Liver (tissue), 7 donors: ENCODE measurements at regions not wholly inside any gene's neighbourhood (a gene's known extent, or its start where the extent isn't known, plus 50 kb on each side); places are given as distances from the start of the nearest gene placed in this dataset.

ENCODE experiments used
- DNase-seq: peaks from one replicate; pipeline ENCODE4 v3.0.0-alpha.2; 2017; ENCODE audit warnings: low spot score
- H3K27ac ChIP-seq, 2 donors: one replicate each; pipeline ENCODE4 v1.7.0; 2013; ENCODE audit warnings: inconsistent platforms in 2 of 2, low read length in 2 of 2, control low read depth in 1 of 2, low read depth in 1 of 2, mild to moderate bottlenecking in 1 of 2
- H3K27me3 ChIP-seq, 4 donors: one replicate each; pipeline versions ENCODE4 v1.6.1 to v1.7.0; 2013; ENCODE audit warnings: low read length in 3 of 4, inconsistent platforms in 1 of 4, mild to moderate bottlenecking in 1 of 4, moderate library complexity in 1 of 4; ENCODE audit not compliant: control insufficient read depth in 4 of 4, insufficient read depth in 4 of 4
- H3K36me3 ChIP-seq, 4 donors: one replicate each; pipeline versions ENCODE4 v1.6.1 to v1.7.0; 2013; ENCODE audit warnings: low read length in 3 of 4, mild to moderate bottlenecking in 3 of 4, low read depth in 1 of 4, moderate library complexity in 1 of 4; ENCODE audit not compliant: control insufficient read depth in 4 of 4, insufficient read depth in 3 of 4
- H3K4me1 ChIP-seq, 4 donors: one replicate each; pipeline versions ENCODE4 v1.6.1 to v1.7.0; 2013; ENCODE audit warnings: low read length in 3 of 4, mild to moderate bottlenecking in 3 of 4, moderate library complexity in 1 of 4; ENCODE audit not compliant: control insufficient read depth in 4 of 4, insufficient read depth in 4 of 4
- H3K4me3 ChIP-seq, 3 donors: one replicate each; pipeline versions ENCODE4 v1.6.1 to v1.7.0; 2013; ENCODE audit warnings: low read length in 3 of 3, control low read depth in 1 of 3, low read depth in 1 of 3, mild to moderate bottlenecking in 1 of 3
- H3K9ac ChIP-seq, 2 donors: one replicate each; pipeline ENCODE4 v1.7.0; 2013; ENCODE audit warnings: low read length in 2 of 2, mild to moderate bottlenecking in 2 of 2, moderate library complexity in 2 of 2, control low read depth in 1 of 2, low read depth in 1 of 2
- H3K9me3 ChIP-seq, 4 donors: one replicate each; pipeline versions ENCODE4 v1.6.1 to v1.7.0; 2013; ENCODE audit warnings: low read length in 3 of 4; ENCODE audit not compliant: control insufficient read depth in 4 of 4
- ATF3 ChIP-seq: IDR thresholded peaks from 2 replicates; pipeline ENCODE4 v1.6.1; 2016; ENCODE audit warnings: antibody characterized with exemption
- EGR1 ChIP-seq, 2 donors: IDR thresholded peaks; 2 replicates each; pipeline ENCODE4 v1.6.1; 2016 to 2018; ENCODE audit warnings: antibody characterized with exemption in 2 of 2, low read depth in 2 of 2
- FOXA1 ChIP-seq: IDR thresholded peaks from 2 replicates; pipeline ENCODE4 v1.6.1; 2016; ENCODE audit warnings: antibody characterized with exemption
- FOXA2 ChIP-seq: IDR thresholded peaks from 2 replicates; pipeline ENCODE4 v1.6.1; 2016; ENCODE audit warnings: antibody characterized with exemption
- HNF4A ChIP-seq, 2 donors: conservative IDR thresholded peaks; 2 replicates each; pipeline ENCODE4 v1.6.1; 2016; ENCODE audit warnings: antibody characterized with exemption in 2 of 2, mild to moderate bottlenecking in 2 of 2
- HNF4G ChIP-seq: IDR thresholded peaks from 2 replicates; pipeline ENCODE4 v1.6.1; 2016; ENCODE audit warnings: antibody characterized with exemption
- JUND ChIP-seq, 2 donors: IDR thresholded peaks; 2 replicates each; pipeline ENCODE4 v1.6.1; 2016; ENCODE audit warnings: antibody characterized with exemption in 2 of 2
- MAX ChIP-seq: IDR thresholded peaks from 2 replicates; pipeline ENCODE4 v1.6.1; 2016; ENCODE audit warnings: antibody characterized with exemption
- NR2F2 ChIP-seq: IDR thresholded peaks from 2 replicates; pipeline ENCODE4 v1.6.1; 2016; ENCODE audit warnings: antibody characterized with exemption
- RAD21 ChIP-seq, 2 donors: IDR thresholded peaks; 2 replicates each; pipeline ENCODE4 v1.6.1; 2016; ENCODE audit warnings: antibody characterized with exemption in 2 of 2, mild to moderate bottlenecking in 2 of 2
- REST ChIP-seq: IDR thresholded peaks from 2 replicates; pipeline ENCODE4 v1.6.1; 2016; ENCODE audit warnings: antibody characterized with exemption, mild to moderate bottlenecking
- SP1 ChIP-seq: IDR thresholded peaks from 2 replicates; pipeline ENCODE4 v1.6.1; 2018; ENCODE audit warnings: antibody characterized with exemption, mild to moderate bottlenecking
- TAF1 ChIP-seq: conservative IDR thresholded peaks from 2 replicates; pipeline ENCODE4 v1.6.1; 2016; ENCODE audit warnings: antibody characterized with exemption, mild to moderate bottlenecking
- YY1 ChIP-seq: IDR thresholded peaks from 2 replicates; pipeline ENCODE4 v1.6.1; 2016; ENCODE audit warnings: antibody characterized with exemption, mild to moderate bottlenecking
- ZBTB33 ChIP-seq: IDR thresholded peaks from 2 replicates; pipeline ENCODE4 v1.6.1; 2016; ENCODE audit warnings: antibody characterized with exemption
- WGBS: extraction: QIAGEN DNeasy Blood & Tissue Kit; methylation state at CpG from one replicate; pipeline ENCODE4 v1.1.7; 2013; 5-methylcytosine and 5-hydroxymethylcytosine counted together
- donor health status: healthy.
- donor health status: healthy.
- donor health status: healthy.
- donor health status: healthy.

GRCh38 chr6:139595183-139595582 is 220.7 kb upstream of the CITED2 start:
- H3K9me3 ChIP-seq: no peaks in the 10 kb centered on the region
- peaks cover 2 to 19% (median 8%) of the 10 kb centered on the region in 4 donors for H3K4me1 ChIP-seq
- DNase-seq: no peak
- H3K27ac ChIP-seq: no peak overlapping the region
- no peak overlapping the region for H3K4me3 ChIP-seq
- no peaks in the 10 kb centered on the region for H3K27me3 ChIP-seq
- no peaks in the 10 kb centered on the region for H3K36me3 ChIP-seq
- no peak for TF ChIP-seq RAD21 (IDR thresholded peaks at IDR 0.05)
- TF ChIP-seq YY1: no peak
- TF ChIP-seq NR2F2: no peak
- TF ChIP-seq SP1: no peak
- TF ChIP-seq ATF3: no peak
- TF ChIP-seq EGR1 (IDR thresholded peaks at IDR 0.05; ENCODE audit: low read depth in 2 of 2): no peak
- TF ChIP-seq FOXA2: no peak
- no peak for TF ChIP-seq ZBTB33
- TF ChIP-seq MAX: no peak
- no peak for TF ChIP-seq HNF4A (conservative IDR thresholded peaks at IDR 0.05)
- no peak for TF ChIP-seq HNF4G
- TF ChIP-seq TAF1: no peak
- TF ChIP-seq FOXA1: no peak
- no peak for TF ChIP-seq REST
- H3K9ac ChIP-seq: no peak overlapping the region
- 95% methylated on average over 3 of the region's 3 CpGs for WGBS

GRCh38 chr6:139594333-139594965 is 220.0 kb upstream of the CITED2 start:
- Histone ChIP-seq H3K27ac (no peak overlapping the region), H3K36me3 (no peaks in the 10 kb centered on the region), H3K9ac (no peak overlapping the region), H3K9me3 (no peaks in the 10 kb centered on the region), H3K4me3 (no peak overlapping the region), H3K4me1 (peaks cover 2 to 22% (median 11%) of the 10 kb centered on the region in 4 donors), H3K27me3 (no peaks in the 10 kb centered on the region)
- TF ChIP-seq JUND (IDR thresholded peaks at IDR 0.05): no peak
- no peak for TF ChIP-seq MAX
- TF ChIP-seq TAF1: no peak
- no peak for DNase-seq
- 88% methylated on average over 8 of the region's 8 CpGs for WGBS
